T-cell (primary cell): ENCODE measurements at regions not wholly inside any gene's neighbourhood (a gene's known extent, or its start where the extent isn't known, plus 50 kb on each side); places are given as distances from the start of the nearest gene placed in this dataset.
"Not testable (repeated sequence)": the region's sequence is repeated elsewhere in the genome, so short reads cannot be mapped to it uniquely, and the experiment has no call there.

Experiments
- ATAC-seq, 4 experiments: fragments of 200-7000 bp in 3 of 4; fragments of 150-1000 bp in 1 of 4; cut with Tn5 transposase; replicated peaks in 1 of 4; 1 replicate in 3 of 4; 2 replicates in 1 of 4; pipeline ENCODE4 v1.10.0; 2021; ENCODE audit warnings: moderate library complexity in 3 of 4, mild to moderate bottlenecking in 2 of 4, moderate number of reproducible peaks in 1 of 4
- CTCF ChIA-PET, 2 donors: fragments of 300-600 bp; sonication (Branson Sonifier 250); formaldehyde crosslinking; loops; one replicate each; lab custom pipeline; 2022; ENCODE audit warnings: antibody characterized with exemption in 2 of 2; lab: Charles Lee
- POLR2A ChIA-PET, 2 donors: fragments of 300-600 bp; sonication (Branson Sonifier 250); formaldehyde crosslinking; loops; one replicate each; lab custom pipeline; 2022; ENCODE audit warnings: antibody characterized with exemption in 2 of 2; lab: Charles Lee
- DNase-seq, 35 experiments: peaks; one replicate each; pipeline versions ENCODE4 v3.0.0 to v3.0.0-alpha.2; 2013 to 2023
- H3K27ac ChIP-seq: one replicate; pipeline ENCODE4 v1.5.1; 2013; ENCODE audit warnings: low read length
- H3K27me3 ChIP-seq, 2 experiments: replicated peaks in 1 of 2; 1 replicate in 1 of 2; 2 replicates in 1 of 2; pipeline versions ENCODE4 v1.6.1 to v1.7.0; 2013; ENCODE audit warnings: low read length in 1 of 2, mixed read lengths in 1 of 2; ENCODE audit not compliant: control insufficient read depth in 2 of 2, insufficient read depth in 2 of 2; ENCODE audit errors: extremely low read depth in 1 of 2
- H3K36me3 ChIP-seq, 2 donors: 1 replicate in 1 of 2; 2 replicates in 1 of 2; pipeline versions ENCODE4 v1.6.1 to v1.7.0; 2013; ENCODE audit warnings: low read length in 1 of 2; ENCODE audit not compliant: control insufficient read depth in 2 of 2, insufficient read depth in 1 of 2; ENCODE audit errors: extremely low read depth in 1 of 2
- H3K4me1 ChIP-seq, 2 experiments: 1 replicate in 1 of 2; 2 replicates in 1 of 2; pipeline versions ENCODE4 v1.6.1 to v1.7.0; 2013; ENCODE audit warnings: low read length in 2 of 2, mixed read lengths in 1 of 2; ENCODE audit not compliant: insufficient read depth in 2 of 2, control insufficient read depth in 1 of 2; ENCODE audit errors: extremely low read depth in 1 of 2
- H3K4me3 ChIP-seq, 2 donors: 1 replicate in 1 of 2; 2 replicates in 1 of 2; pipeline versions ENCODE4 v1.5.1 to v1.7.0; 2013; ENCODE audit warnings: mild to moderate bottlenecking in 2 of 2, low read length in 1 of 2, moderate library complexity in 1 of 2; ENCODE audit not compliant: control insufficient read depth in 1 of 2; ENCODE audit errors: extremely low read depth in 1 of 2
- H3K9me3 ChIP-seq: 2 replicates; pipeline ENCODE4 v1.7.0; 2013
- H3K27ac Mint-ChIP-seq, 2 donors: one replicate each; pipeline ENCODE4 v1.8.0; 2020 to 2021; ENCODE audit warnings: mild to moderate bottlenecking in 2 of 2, mixed read lengths in 2 of 2
- H3K27me3 Mint-ChIP-seq, 2 donors: one replicate each; pipeline ENCODE4 v1.8.0; 2021 to 2022; ENCODE audit warnings: mixed read lengths in 2 of 2
- H3K36me3 Mint-ChIP-seq: one replicate; pipeline ENCODE4 v1.8.0; 2021; ENCODE audit warnings: mixed read lengths
- H3K4me1 Mint-ChIP-seq, 3 donors: one replicate each; pipeline ENCODE4 v1.8.0; 2020 to 2022; ENCODE audit warnings: mixed read lengths in 3 of 3, mild to moderate bottlenecking in 1 of 3
- H3K4me3 Mint-ChIP-seq, 3 donors: one replicate each; pipeline ENCODE4 v1.8.0; 2020 to 2022; ENCODE audit warnings: mild to moderate bottlenecking in 3 of 3, mixed read lengths in 3 of 3, moderate library complexity in 3 of 3
- H3K9me3 Mint-ChIP-seq, 3 donors: one replicate each; pipeline ENCODE4 v1.8.0; 2020 to 2022; ENCODE audit warnings: mixed read lengths in 3 of 3
- WGBS: methylation state at CpG from one replicate; pipeline ENCODE4 v1.1.5; 2013; ENCODE audit warnings: missing lambda C conversion rate; ENCODE audit not compliant: insufficient coverage; 5-methylcytosine and 5-hydroxymethylcytosine counted together

- H3K36me3 Mint-ChIP-seq: no peaks in the 10 kb centered on the region
- ChIA-PET POLR2A (no interaction called here), CTCF (no interaction called here)
- DNase-seq (no peak), ATAC-seq (no peak)
- no peak overlapping the region for H3K4me3 Mint-ChIP-seq
- no peaks in the 10 kb centered on the region for H3K36me3 ChIP-seq
- no peaks in the 10 kb centered on the region for H3K27me3 Mint-ChIP-seq
- H3K4me1 ChIP-seq: no peaks in the 10 kb centered on the region
- no peak overlapping the region for H3K4me3 ChIP-seq
- H3K27ac Mint-ChIP-seq: no peak overlapping the region
- no peaks in the 10 kb centered on the region for H3K9me3 ChIP-seq
- H3K27ac ChIP-seq: no peak overlapping the region
- WGBS: 95% methylated on average over 4 of the region's 4 CpGs
- peaks cover 0 to 2% (median 0%) of the 10 kb centered on the region in 3 donors for H3K4me1 Mint-ChIP-seq
- H3K27me3 ChIP-seq: no peaks in the 10 kb centered on the region
- no peaks in the 10 kb centered on the region for H3K9me3 Mint-ChIP-seq
These were observed 86.7 kb upstream of the ATL2 start for GRCh38 chr2:38463752-38464151.

- no peaks in the 10 kb centered on the region for H3K9me3 Mint-ChIP-seq
- ChIA-PET CTCF (interaction anchor here in 1 of 2 donors (0.8 to 1.0 kb wide), 2 partner anchors 9 to 147 kb away, joined by 3 read pairs; no protein-coding TSS in a partner anchor), POLR2A (interaction anchor here in 1 of 2 donors (0.6 kb wide), 1 partner anchor 20 kb away, joined by 6 read pairs; no protein-coding TSS in a partner anchor)
- H3K4me1 Mint-ChIP-seq: peaks cover 0 to 2% (median 0%) of the 10 kb centered on the region in 3 donors
- ATAC-seq: no peak
- Histone ChIP-seq H3K27ac (no peak overlapping the region), H3K4me1 (no peaks in the 10 kb centered on the region), H3K27me3 (peaks cover 0 to 4% of the 10 kb centered on the region in 2 experiments), H3K4me3 (no peak overlapping the region), H3K36me3 (no peaks in the 10 kb centered on the region), H3K9me3 (no peaks in the 10 kb centered on the region)
- no peak overlapping the region for H3K27ac Mint-ChIP-seq
- H3K27me3 Mint-ChIP-seq: peaks cover 0 to 6% of the 10 kb centered on the region in 2 donors
- no peaks in the 10 kb centered on the region for H3K36me3 Mint-ChIP-seq
- 81% methylated on average over 4 of the region's 7 CpGs for WGBS
- no peak for DNase-seq
- H3K4me3 Mint-ChIP-seq: no peak overlapping the region
These were observed 85.1 kb upstream of the ATL2 start for GRCh38 chr2:38462121-38462661.

- peaks cover 0 to 7% of the 10 kb centered on the region in 2 donors for H3K27me3 Mint-ChIP-seq
- Histone ChIP-seq H3K4me1 (no peaks in the 10 kb centered on the region), H3K9me3 (no peaks in the 10 kb centered on the region), H3K27me3 (peaks cover 0 to 6% of the 10 kb centered on the region in 2 experiments), H3K27ac (no peak overlapping the region), H3K36me3 (no peaks in the 10 kb centered on the region), H3K4me3 (no peak overlapping the region)
- no peak overlapping the region for H3K27ac Mint-ChIP-seq
- ATAC-seq (no peak), DNase-seq (no peak)
- ChIA-PET CTCF (no interaction called here), POLR2A (interaction anchor here (0.6 kb wide), 2 partner anchors 21 to 62 kb away, joined by 3 to 6 read pairs; no protein-coding TSS in a partner anchor)
- no CpG with 5 or more reads among the region's 1 CpG for WGBS
- no peaks in the 10 kb centered on the region for H3K36me3 Mint-ChIP-seq
- peaks cover 0 to 2% (median 0%) of the 10 kb centered on the region in 3 donors for H3K4me1 Mint-ChIP-seq
- no peak overlapping the region for H3K4me3 Mint-ChIP-seq
- no peaks in the 10 kb centered on the region for H3K9me3 Mint-ChIP-seq
These were observed 84.4 kb upstream of the ATL2 start for GRCh38 chr2:38461470-38461869.

GRCh38 chr2:38460313-38460712 lies 83.2 kb upstream of the ATL2 start:
- Mint-ChIP-seq H3K27ac (no peak overlapping the region), H3K9me3 (no peaks in the 10 kb centered on the region), H3K4me3 (no peak overlapping the region), H3K4me1 (no peaks in the 10 kb centered on the region), H3K27me3 (peaks cover 0 to 9% of the 10 kb centered on the region in 2 donors), H3K36me3 (no peaks in the 10 kb centered on the region)
- ChIA-PET CTCF (interaction anchor here in 1 of 2 donors (0.6 kb wide), 1 partner anchor 11 kb away, joined by 4 read pairs; no protein-coding TSS in a partner anchor), POLR2A (no interaction called here)
- H3K9me3 ChIP-seq: no peaks in the 10 kb centered on the region
- 92% methylated on average over 2 of the region's 3 CpGs for WGBS
- no peaks in the 10 kb centered on the region for H3K36me3 ChIP-seq
- DNase-seq: no peak
- no peak overlapping the region for H3K27ac ChIP-seq
- ATAC-seq: no peak
- H3K4me3 ChIP-seq: no peak overlapping the region
- no peaks in the 10 kb centered on the region for H3K4me1 ChIP-seq
- peaks cover 0 to 6% of the 10 kb centered on the region in 2 experiments for H3K27me3 ChIP-seq

- ATAC-seq: no peak
These were observed 77.0 kb upstream of the ATL2 start for GRCh38 chr2:38454081-38454480.

GRCh38 chr2:38451778-38452177 lies 74.7 kb upstream of the ATL2 start:
- WGBS: 95% methylated on average over 2 of the region's 5 CpGs
- H3K4me1 Mint-ChIP-seq, H3K27me3 ChIP-seq, H3K27ac ChIP-seq, H3K9me3 Mint-ChIP-seq, H3K4me3 ChIP-seq, H3K36me3 Mint-ChIP-seq, H3K36me3 ChIP-seq, H3K27ac Mint-ChIP-seq, H3K4me1 ChIP-seq, H3K27me3 Mint-ChIP-seq, H3K9me3 ChIP-seq, H3K4me3 Mint-ChIP-seq, CTCF ChIA-PET, POLR2A ChIA-PET, DNase-seq, ATAC-seq: not testable (repeated sequence)

More at GRCh38 chr2:38454081-38454480, 77.0 kb upstream of the ATL2 start:
- H3K9me3 ChIP-seq: no peaks in the 10 kb centered on the region
- H3K27ac ChIP-seq: no peak overlapping the region
- H3K36me3 ChIP-seq: no peaks in the 10 kb centered on the region
- H3K27me3 ChIP-seq: peaks cover 0 to 6% of the 10 kb centered on the region in 2 experiments
- no peak overlapping the region for H3K4me3 Mint-ChIP-seq
- no peaks in the 10 kb centered on the region for H3K4me1 ChIP-seq
- ChIA-PET CTCF (no interaction called here), POLR2A (no interaction called here)
- WGBS: 90% methylated on average over 2 of the region's 4 CpGs
- no peaks in the 10 kb centered on the region for H3K9me3 Mint-ChIP-seq
- H3K27me3 Mint-ChIP-seq: peaks cover 0 to 9% of the 10 kb centered on the region in 2 donors
- H3K36me3 Mint-ChIP-seq: no peaks in the 10 kb centered on the region
- no peak for DNase-seq
- H3K4me1 Mint-ChIP-seq: no peaks in the 10 kb centered on the region
- no peak overlapping the region for H3K27ac Mint-ChIP-seq
- no peak overlapping the region for H3K4me3 ChIP-seq
